Loucy (cell line): ENCODE measurements at regions not wholly inside any gene's neighbourhood (a gene's known extent, or its start where the extent isn't known, plus 50 kb on each side); places are given as distances from the start of the nearest gene placed in this dataset.

Experiments
- H2AFZ ChIP-seq: fragments of 200-600 bp; sonication (generic); 2 replicates; pipeline ENCODE4 v1.6.0; 2016; ENCODE audit warnings: antibody characterized with exemption, mild to moderate bottlenecking, low read length, moderate library complexity
- H3F3A ChIP-seq: fragments of 200-600 bp; 2 replicates; pipeline ENCODE4 v1.6.0; 2016; ENCODE audit warnings: antibody characterized with exemption, low read depth, mild to moderate bottlenecking
- H3K27me3 ChIP-seq: fragments of 200-600 bp; sonication (generic); 2 replicates; pipeline ENCODE4 v1.6.1; 2014; ENCODE audit warnings: low read length, mild to moderate bottlenecking; ENCODE audit not compliant: insufficient read depth, poor library complexity, severe bottlenecking
- H3K36me3 ChIP-seq: fragments of 200-600 bp; sonication (generic); 2 replicates; pipeline ENCODE4 v1.6.1; 2016; ENCODE audit warnings: low read length; ENCODE audit not compliant: insufficient read depth
- H3K4me1 ChIP-seq: fragments of 200-600 bp; sonication (generic); 2 replicates; pipeline ENCODE4 v1.5.1; 2014; ENCODE audit warnings: low read length, mild to moderate bottlenecking; ENCODE audit not compliant: insufficient read depth, poor library complexity, severe bottlenecking
- H3K4me2 ChIP-seq: fragments of 200-600 bp; sonication (generic); 2 replicates; pipeline ENCODE4 v1.6.0; 2014; ENCODE audit warnings: antibody characterized with exemption, low read length, low read depth, mild to moderate bottlenecking; ENCODE audit not compliant: poor library complexity, severe bottlenecking
- H3K4me3 ChIP-seq: fragments of 200-600 bp; sonication (generic); 2 replicates; pipeline ENCODE4 v1.5.1; 2014; ENCODE audit warnings: low read length, mild to moderate bottlenecking, mixed read lengths; ENCODE audit not compliant: poor library complexity, severe bottlenecking
- H3K79me2 ChIP-seq: fragments of 200-600 bp; sonication (generic); 2 replicates; pipeline ENCODE4 v1.6.1; 2014; ENCODE audit warnings: low read length; ENCODE audit not compliant: insufficient read depth
- H3K9ac ChIP-seq: fragments of 200-600 bp; sonication (generic); 2 replicates; pipeline ENCODE4 v1.6.0; 2014; ENCODE audit warnings: mild to moderate bottlenecking, low read depth, low read length, moderate library complexity; ENCODE audit not compliant: poor library complexity, severe bottlenecking
- H3K9me2 ChIP-seq: fragments of 200-600 bp; sonication (generic); replicated peaks from 2 replicates; pipeline ENCODE4 v1.6.1; 2016; ENCODE audit warnings: low read depth, low read length, mixed read lengths
- H3K9me3 ChIP-seq: fragments of 200-600 bp; sonication (generic); 2 replicates; pipeline ENCODE4 v1.6.1; 2014; ENCODE audit warnings: mild to moderate bottlenecking, antibody characterized with exemption, low read length, low read depth; ENCODE audit not compliant: insufficient read depth
- H4K20me1 ChIP-seq: fragments of 200-600 bp; sonication (generic); 2 replicates; pipeline ENCODE4 v1.6.0; 2014; ENCODE audit warnings: antibody characterized with exemption, low read length, mild to moderate bottlenecking; ENCODE audit not compliant: insufficient read depth, poor library complexity, severe bottlenecking
- EZH2phosphoT487 ChIP-seq: fragments of 200-600 bp; IDR thresholded peaks from 2 replicates; pipeline ENCODE4 v1.6.1; 2018; ENCODE audit warnings: antibody characterized with exemption, mild to moderate bottlenecking, moderate library complexity, borderline replicate concordance
- TF ChIP-seq, protein P1 (sequence below): fragments of 200-600 bp; sonication (generic); conservative IDR thresholded peaks from 2 replicates; pipeline ENCODE4 v1.5.1; 2014; ENCODE audit warnings: mild to moderate bottlenecking, antibody characterized with exemption, low read length

DNA sequence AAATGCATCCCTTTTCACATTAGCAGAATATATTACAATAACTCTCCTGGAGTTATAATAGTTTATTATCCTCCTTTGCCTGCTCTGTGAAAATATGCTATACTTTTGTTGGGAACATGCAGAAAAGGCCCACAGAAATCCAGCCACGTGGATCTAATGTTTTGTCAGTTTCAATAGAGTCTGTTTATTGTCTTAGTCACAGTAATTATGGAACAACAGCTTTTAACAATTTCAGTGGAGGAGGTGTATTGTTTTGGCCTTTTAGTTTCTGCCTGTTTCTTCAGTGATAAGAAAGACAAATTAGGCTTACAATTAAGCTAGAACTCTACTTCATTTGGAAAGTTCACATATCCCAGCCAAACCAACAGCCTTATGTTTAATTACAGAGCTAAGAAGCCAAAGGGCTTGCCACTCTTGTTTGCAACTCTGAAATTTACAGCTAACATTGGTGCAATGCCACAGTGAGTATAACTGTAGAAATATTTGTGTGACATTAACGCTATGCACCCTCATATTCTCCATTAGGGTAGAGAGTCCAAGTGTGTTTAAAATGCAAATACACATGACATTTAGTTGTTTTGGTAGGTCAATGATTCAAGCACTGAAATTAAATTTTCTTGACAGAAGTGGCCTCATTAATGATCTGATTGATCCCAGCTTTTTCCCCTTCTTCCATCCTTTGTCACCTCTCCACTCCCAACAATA lies 175.8 kb downstream of the USP46 start:
- no peaks in the 10 kb centered on the region for H3K79me2 ChIP-seq
- H3K9me3 ChIP-seq, result peaks cover 4% of the 10 kb centered on the region; the same call in 1 of the 2 replicates
- no peaks in the 10 kb centered on the region for H3K4me1 ChIP-seq
- no peaks in the 10 kb centered on the region for H3K9me2 ChIP-seq
- H3K27me3 ChIP-seq, result no peaks in the 10 kb centered on the region
- H3K36me3 ChIP-seq, result no peaks in the 10 kb centered on the region
- no peaks in the 10 kb centered on the region for H4K20me1 ChIP-seq
- no peak for TF ChIP-seq EZH2phosphoT487
- TF ChIP-seq, protein P1, sequence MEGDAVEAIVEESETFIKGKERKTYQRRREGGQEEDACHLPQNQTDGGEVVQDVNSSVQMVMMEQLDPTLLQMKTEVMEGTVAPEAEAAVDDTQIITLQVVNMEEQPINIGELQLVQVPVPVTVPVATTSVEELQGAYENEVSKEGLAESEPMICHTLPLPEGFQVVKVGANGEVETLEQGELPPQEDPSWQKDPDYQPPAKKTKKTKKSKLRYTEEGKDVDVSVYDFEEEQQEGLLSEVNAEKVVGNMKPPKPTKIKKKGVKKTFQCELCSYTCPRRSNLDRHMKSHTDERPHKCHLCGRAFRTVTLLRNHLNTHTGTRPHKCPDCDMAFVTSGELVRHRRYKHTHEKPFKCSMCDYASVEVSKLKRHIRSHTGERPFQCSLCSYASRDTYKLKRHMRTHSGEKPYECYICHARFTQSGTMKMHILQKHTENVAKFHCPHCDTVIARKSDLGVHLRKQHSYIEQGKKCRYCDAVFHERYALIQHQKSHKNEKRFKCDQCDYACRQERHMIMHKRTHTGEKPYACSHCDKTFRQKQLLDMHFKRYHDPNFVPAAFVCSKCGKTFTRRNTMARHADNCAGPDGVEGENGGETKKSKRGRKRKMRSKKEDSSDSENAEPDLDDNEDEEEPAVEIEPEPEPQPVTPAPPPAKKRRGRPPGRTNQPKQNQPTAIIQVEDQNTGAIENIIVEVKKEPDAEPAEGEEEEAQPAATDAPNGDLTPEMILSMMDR, result no peak
- H3K4me2 ChIP-seq, result no peak overlapping the region
- H3K9ac ChIP-seq, result no peak overlapping the region
- no peak overlapping the region for H3K4me3 ChIP-seq
- H2AFZ ChIP-seq, result no peak overlapping the region
- no peaks in the 10 kb centered on the region for H3F3A ChIP-seq

DNA sequence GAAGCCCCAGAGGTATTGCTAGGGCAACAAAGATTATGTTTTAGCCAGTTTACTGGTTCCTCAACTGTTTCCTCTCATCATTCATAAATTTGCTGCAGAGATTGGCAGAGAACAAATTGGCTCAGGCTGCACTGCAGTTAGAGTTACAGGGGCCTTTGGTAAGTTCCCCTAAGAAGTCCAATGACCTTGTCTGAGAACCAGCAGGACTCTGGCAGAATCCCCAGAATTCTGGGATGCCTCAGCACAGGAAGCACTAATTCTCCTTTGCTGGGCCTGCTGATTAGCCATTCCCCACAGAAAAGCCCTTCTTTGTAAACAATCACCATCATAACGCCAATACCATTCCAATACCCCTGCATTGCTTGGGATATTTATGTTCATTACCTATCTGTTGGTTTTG lies 151.3 kb downstream of the USP46 start:
- peak overlapping the region; percentile 46 for H3K4me3 ChIP-seq
- no peaks in the 10 kb centered on the region for H3K79me2 ChIP-seq
- no peak for TF ChIP-seq EZH2phosphoT487
- TF ChIP-seq, protein P1, result no peak
- H3K36me3 ChIP-seq, result no peaks in the 10 kb centered on the region
- peak overlapping the region; percentile 48 for H3K4me2 ChIP-seq
- H4K20me1 ChIP-seq, result no peaks in the 10 kb centered on the region
- H3K9me2 ChIP-seq, result no peaks in the 10 kb centered on the region
- H3K9me3 ChIP-seq, result no peaks in the 10 kb centered on the region; the same call in 1 of the 2 replicates
- H3K4me1 ChIP-seq, result peaks cover 27% of the 10 kb centered on the region
- H3K9ac ChIP-seq, result peak overlapping the region; percentile 64
- peak overlapping the region; percentile 17; the same call in 1 of the 2 replicates for H2AFZ ChIP-seq
- no peaks in the 10 kb centered on the region for H3K27me3 ChIP-seq
- no peaks in the 10 kb centered on the region for H3F3A ChIP-seq

GRCh38 chr4:52510939-52511565 lies 148.0 kb downstream of the USP46 start:
- Histone ChIP-seq H3K27me3 (no peaks in the 10 kb centered on the region), H2AFZ (no peak overlapping the region), H3K79me2 (no peaks in the 10 kb centered on the region), H3K36me3 (no peaks in the 10 kb centered on the region), H4K20me1 (no peaks in the 10 kb centered on the region), H3K9ac (no peak overlapping the region), H3K4me2 (no peak overlapping the region), H3K4me1 (peaks cover 23% of the 10 kb centered on the region), H3F3A (no peaks in the 10 kb centered on the region), H3K9me2 (no peaks in the 10 kb centered on the region), H3K4me3 (no peak overlapping the region), H3K9me3 (no peaks in the 10 kb centered on the region; the same call in 1 of the 2 replicates)
- TF ChIP-seq, protein P1, result no peak
- no peak for TF ChIP-seq EZH2phosphoT487
